ENCODE measurements at regions not wholly inside any gene's neighbourhood (a gene's known extent, or its start where the extent isn't known, plus 50 kb on each side); places are given as distances from the start of the nearest gene placed in this dataset.

- TF ChIP-seq ZNF274 (IDR thresholded peaks at IDR 0.05; ENCODE audit: low read depth, low read length) (no peak), SUZ12 (IDR thresholded peaks at IDR 0.05; ENCODE audit: extremely low read depth, insufficient read depth, insufficient read length) (no peak)
These were observed 240.3 kb upstream of the TMPO start for GRCh38 chr12:98275131-98275475.

Data from NT2/D1 (cell line).